Nephron (organoid): ENCODE measurements at regions not wholly inside any gene's neighbourhood (a gene's known extent, or its start where the extent isn't known, plus 50 kb on each side); places are given as distances from the start of the nearest gene placed in this dataset.

ENCODE experiments used
- H3K27ac Mint-ChIP-seq, 3 experiments: 2 replicates each; pipeline ENCODE4 v1.8.0; 2020; ENCODE audit warnings: mixed read lengths in 3 of 3, mild to moderate bottlenecking in 2 of 3, moderate library complexity in 1 of 3
- H3K27me3 Mint-ChIP-seq: 2 replicates; pipeline ENCODE4 v1.8.0; 2021; ENCODE audit warnings: low read depth, mild to moderate bottlenecking, moderate library complexity, mixed read lengths
- H3K36me3 Mint-ChIP-seq: 2 replicates; pipeline ENCODE4 v1.8.0; 2020; ENCODE audit warnings: low read depth, mixed read lengths
- H3K4me1 Mint-ChIP-seq: 2 replicates; pipeline ENCODE4 v1.8.0; 2020; ENCODE audit warnings: mixed read lengths
- H3K4me3 Mint-ChIP-seq, 3 experiments: 2 replicates each; pipeline ENCODE4 v1.8.0; 2020; ENCODE audit warnings: mild to moderate bottlenecking in 3 of 3, mixed read lengths in 3 of 3, moderate library complexity in 2 of 3
- H3K9me3 Mint-ChIP-seq: 2 replicates; pipeline ENCODE4 v1.8.0; 2020; ENCODE audit warnings: mixed read lengths
- TF ChIP-seq, protein P1 (sequence below), 3 experiments: fragments of 200-600 bp; sonication (generic); IDR thresholded peaks; one replicate each; pipeline ENCODE4 v1.5.0; 2021; ENCODE audit warnings: antibody characterized with exemption in 3 of 3; ENCODE audit not compliant: unreplicated experiment in 3 of 3

DNA sequence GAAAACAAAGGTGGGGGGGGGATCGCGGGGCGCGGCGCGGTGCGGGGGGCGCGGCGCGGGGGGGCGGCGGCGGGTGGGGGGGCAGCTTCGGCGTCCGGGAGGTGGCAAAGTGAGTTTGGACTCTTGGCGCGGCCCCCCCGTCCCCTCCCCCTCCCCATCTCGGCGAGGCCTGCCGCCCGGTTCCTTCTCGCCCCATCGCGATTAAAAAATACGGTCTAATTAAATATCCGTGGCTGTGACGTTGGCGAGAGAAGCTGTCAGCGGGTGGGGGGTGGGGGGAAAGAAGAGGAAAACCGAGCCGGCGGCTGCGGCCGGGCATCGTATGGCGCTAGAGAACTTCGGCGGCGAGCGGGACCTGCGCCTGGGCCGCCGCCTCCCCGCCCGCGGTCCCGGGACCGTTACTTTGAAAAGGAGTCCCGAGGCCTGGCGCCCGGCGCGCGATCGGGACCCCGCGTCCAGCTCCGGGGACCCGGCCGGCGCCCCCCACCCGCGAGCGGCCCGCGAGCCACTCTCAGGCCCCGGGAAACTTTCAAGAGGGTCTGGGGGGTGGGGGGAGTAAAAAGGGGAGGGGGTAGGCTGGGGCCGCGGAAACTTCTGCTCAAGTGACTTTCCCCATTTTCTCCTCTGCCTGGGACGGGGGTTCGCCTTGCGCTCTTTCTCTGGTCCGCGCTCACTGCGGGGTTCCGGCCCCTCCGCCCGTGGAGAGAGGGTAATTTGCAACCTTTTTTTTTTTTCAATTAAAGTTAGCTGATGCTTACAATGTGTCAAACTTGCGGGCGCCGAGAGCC lies 146.3 kb upstream of the ZNF536 start:
- H3K9me3 Mint-ChIP-seq, result no peaks in the 10 kb centered on the region
- no peaks in the 10 kb centered on the region for H3K36me3 Mint-ChIP-seq
- H3K4me1 Mint-ChIP-seq, result peaks cover 28% of the 10 kb centered on the region
- H3K27me3 Mint-ChIP-seq, result peaks cover 86% of the 10 kb centered on the region
- H3K4me3 Mint-ChIP-seq, result peak overlapping the region; percentile 84 to 93 (median 90)
- TF ChIP-seq, protein P1, sequence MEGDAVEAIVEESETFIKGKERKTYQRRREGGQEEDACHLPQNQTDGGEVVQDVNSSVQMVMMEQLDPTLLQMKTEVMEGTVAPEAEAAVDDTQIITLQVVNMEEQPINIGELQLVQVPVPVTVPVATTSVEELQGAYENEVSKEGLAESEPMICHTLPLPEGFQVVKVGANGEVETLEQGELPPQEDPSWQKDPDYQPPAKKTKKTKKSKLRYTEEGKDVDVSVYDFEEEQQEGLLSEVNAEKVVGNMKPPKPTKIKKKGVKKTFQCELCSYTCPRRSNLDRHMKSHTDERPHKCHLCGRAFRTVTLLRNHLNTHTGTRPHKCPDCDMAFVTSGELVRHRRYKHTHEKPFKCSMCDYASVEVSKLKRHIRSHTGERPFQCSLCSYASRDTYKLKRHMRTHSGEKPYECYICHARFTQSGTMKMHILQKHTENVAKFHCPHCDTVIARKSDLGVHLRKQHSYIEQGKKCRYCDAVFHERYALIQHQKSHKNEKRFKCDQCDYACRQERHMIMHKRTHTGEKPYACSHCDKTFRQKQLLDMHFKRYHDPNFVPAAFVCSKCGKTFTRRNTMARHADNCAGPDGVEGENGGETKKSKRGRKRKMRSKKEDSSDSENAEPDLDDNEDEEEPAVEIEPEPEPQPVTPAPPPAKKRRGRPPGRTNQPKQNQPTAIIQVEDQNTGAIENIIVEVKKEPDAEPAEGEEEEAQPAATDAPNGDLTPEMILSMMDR (IDR thresholded peaks at IDR 0.05; ENCODE audit: unreplicated experiment in 3 of 3), result no peak
- no peak overlapping the region for H3K27ac Mint-ChIP-seq

DNA sequence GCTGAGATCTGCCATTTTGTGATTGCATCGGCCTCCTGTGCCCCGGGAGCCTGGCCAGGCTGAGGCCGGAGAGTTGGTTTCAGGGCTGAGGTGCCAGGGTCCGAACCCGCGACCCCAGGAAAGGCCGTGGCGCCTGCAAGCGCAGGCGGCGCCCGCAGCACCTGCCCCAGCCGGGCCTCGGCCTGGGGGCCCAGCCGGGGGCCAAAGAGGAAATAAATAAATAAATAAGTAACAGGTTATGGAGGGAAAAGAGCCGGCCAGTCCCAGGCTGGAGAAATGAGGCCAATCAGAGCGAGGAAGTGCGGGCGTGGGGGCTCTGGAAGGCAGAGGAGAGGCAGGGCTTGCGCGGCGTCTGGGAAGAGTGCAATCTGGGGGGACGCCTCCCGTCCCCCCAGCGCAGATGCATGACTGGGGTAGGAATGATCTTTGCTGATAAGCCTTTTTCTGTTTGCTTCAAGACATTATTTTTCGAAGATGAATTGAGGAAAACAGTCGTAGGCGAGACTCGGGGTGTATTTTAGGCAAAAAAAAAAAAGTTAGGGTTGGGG lies 145.6 kb upstream of the ZNF536 start:
- H3K27ac Mint-ChIP-seq, result peak overlapping the region; percentile 21 to 69 (median 54)
- no peaks in the 10 kb centered on the region for H3K36me3 Mint-ChIP-seq
- TF ChIP-seq, protein P1 (IDR thresholded peaks at IDR 0.05; ENCODE audit: unreplicated experiment in 3 of 3), result no peak
- H3K9me3 Mint-ChIP-seq, result no peaks in the 10 kb centered on the region
- peaks cover 86% of the 10 kb centered on the region for H3K27me3 Mint-ChIP-seq
- H3K4me1 Mint-ChIP-seq, result peaks cover 28% of the 10 kb centered on the region
- H3K4me3 Mint-ChIP-seq, result peak overlapping the region; percentile 84 to 93 (median 90)

DNA sequence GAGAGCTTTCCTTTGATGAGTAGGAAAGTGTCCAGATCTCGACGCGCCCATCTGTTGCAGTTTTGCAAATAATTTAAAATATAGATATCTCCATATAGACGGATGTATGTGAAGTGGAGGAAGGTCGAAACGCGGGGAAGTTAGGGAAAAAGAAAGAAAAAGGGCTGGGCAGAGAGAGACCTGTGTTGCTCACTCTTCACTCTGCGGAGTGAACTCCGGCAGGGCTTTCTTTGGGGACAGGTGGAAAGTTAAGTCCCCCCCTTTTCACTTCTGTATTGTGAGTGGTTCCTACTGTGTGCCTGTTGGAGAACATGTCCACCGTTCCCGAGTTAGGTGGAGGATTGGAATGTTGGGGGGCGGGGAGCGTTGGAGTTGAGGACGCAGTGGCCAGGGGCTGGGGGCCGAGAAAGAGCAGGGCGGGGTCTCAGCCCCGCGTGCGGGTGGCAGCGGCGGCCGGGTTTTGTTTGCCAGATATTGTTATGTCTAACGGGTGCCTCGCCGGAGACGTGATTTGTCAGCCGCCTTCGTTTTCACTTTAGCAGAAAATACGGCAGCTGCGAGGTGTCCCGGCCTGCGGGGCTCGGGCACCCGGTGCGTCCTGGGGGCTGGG lies 145.1 kb upstream of the ZNF536 start:
- H3K36me3 Mint-ChIP-seq, result no peaks in the 10 kb centered on the region
- H3K4me1 Mint-ChIP-seq, result peaks cover 28% of the 10 kb centered on the region
- H3K4me3 Mint-ChIP-seq, result peak overlapping the region; percentile 80 to 93 (median 90)
- H3K9me3 Mint-ChIP-seq, result no peaks in the 10 kb centered on the region
- TF ChIP-seq, protein P1 (IDR thresholded peaks at IDR 0.05; ENCODE audit: unreplicated experiment in 3 of 3), result no peak
- H3K27ac Mint-ChIP-seq, result peak overlapping the region; percentile 21 to 69 (median 54)
- peaks cover 85% of the 10 kb centered on the region for H3K27me3 Mint-ChIP-seq

DNA sequence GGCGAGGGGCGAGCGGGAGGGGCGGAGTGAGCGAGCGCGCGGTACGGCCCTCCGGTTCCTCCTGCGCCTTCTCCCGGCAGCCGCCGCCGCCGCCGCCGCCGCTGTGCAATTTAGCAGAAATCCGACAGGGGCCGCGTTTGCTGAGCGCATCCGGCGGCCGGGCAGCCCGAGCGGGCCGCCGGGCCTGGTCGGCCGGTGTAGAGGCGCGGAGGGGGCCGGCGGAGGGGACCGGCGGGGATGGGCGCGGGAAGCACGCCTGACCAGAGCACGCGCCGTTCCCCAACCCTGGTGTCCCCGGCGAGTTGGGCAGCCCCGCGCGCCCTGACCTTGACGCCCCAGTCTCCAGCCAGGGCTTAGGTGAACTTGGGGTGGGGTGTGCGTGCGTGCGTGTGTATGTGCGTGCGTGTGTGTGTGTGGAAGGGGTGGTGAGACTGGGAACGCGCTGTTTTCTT lies 144.5 kb upstream of the ZNF536 start:
- Mint-ChIP-seq H3K9me3 (no peaks in the 10 kb centered on the region), H3K27me3 (peaks cover 88% of the 10 kb centered on the region), H3K27ac (peak overlapping the region in 1 of 3 experiments; percentile 57), H3K36me3 (no peaks in the 10 kb centered on the region), H3K4me3 (peak overlapping the region; percentile 82 to 90 (median 88)), H3K4me1 (peaks cover 28% of the 10 kb centered on the region)
- TF ChIP-seq, protein P1 (IDR thresholded peaks at IDR 0.05; ENCODE audit: unreplicated experiment in 3 of 3), result peak; percentile 72 to 79 (median 75)

DNA sequence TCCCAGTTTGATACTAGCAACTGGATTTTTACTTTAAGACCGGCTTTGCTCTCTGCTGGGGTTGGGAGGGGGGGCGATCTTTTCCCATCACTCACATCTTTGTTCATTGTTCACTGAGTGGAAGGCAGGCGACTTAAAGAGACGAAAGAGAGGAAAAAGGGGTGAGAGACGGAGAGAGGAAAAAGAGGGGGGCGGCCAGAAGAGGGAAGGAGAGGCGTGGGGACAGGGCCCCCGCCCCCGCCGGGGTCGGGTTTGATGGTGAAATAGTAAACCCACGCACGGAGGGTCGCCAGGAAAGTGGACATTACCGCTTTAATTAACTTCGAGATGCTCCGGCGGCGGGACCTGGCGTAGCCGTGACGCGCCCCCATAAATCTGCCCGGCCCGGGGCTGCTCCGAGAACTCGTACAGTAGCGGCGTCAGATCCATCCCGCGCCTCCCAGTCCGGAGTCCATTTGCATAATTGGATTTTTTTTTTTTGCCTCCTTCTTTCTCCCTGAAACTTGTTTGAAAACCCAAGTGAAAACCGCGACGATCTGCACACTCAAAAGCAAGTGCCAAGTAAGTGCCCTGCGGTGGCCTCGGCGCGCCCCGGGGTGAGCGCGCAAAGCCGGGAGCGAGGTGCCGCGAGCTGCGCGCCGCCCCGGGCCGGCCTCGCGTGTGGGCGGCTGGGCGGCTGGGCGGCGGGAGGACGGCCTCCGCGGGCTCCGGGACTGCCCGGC lies 143.9 kb upstream of the ZNF536 start:
- H3K9me3 Mint-ChIP-seq, result no peaks in the 10 kb centered on the region
- peaks cover 82% of the 10 kb centered on the region for H3K27me3 Mint-ChIP-seq
- H3K4me3 Mint-ChIP-seq, result peak overlapping the region; percentile 82 to 90 (median 88)
- H3K4me1 Mint-ChIP-seq, result peaks cover 23% of the 10 kb centered on the region
- H3K27ac Mint-ChIP-seq, result peak overlapping the region in 1 of 3 experiments; percentile 57
- H3K36me3 Mint-ChIP-seq, result no peaks in the 10 kb centered on the region
- TF ChIP-seq, protein P1 (IDR thresholded peaks at IDR 0.05; ENCODE audit: unreplicated experiment in 3 of 3), result no peak
